GM21723 (cell line): ENCODE measurements at regions not wholly inside any gene's neighbourhood (a gene's known extent, or its start where the extent isn't known, plus 50 kb on each side); places are given as distances from the start of the nearest gene placed in this dataset.

Source experiments
- ATAC-seq: cut with Tn5 transposase; IDR thresholded peaks from one replicate; pipeline ENCODE4 v1.9.1; 2021; ENCODE audit warnings: mild to moderate bottlenecking, moderate library complexity; ENCODE audit not compliant: unreplicated experiment

DNA sequence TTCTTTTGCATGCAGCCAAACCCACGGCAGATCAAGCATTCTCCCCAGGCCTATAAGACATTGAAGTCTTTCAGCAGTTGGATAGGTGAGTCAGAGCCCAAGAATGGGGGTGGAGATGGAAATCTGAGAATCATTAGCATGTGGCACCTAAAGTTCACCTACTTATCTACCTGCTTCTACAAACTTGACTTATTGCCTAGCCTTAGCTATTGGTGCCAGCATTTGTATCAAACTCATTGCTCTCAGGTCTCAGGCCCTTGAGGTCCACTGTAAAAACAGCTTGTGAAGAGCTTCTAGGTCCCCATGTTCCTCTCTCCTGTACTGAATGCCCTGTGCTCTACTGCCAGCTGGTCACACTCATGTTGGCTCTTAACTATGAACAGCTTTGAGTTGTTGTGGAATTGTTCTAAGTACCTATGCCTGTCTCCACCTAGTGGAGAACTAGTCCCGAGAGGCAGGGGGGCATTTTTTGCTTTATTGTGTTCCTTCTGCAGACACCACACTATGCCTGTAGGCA is 278.4 kb upstream of the SPRED2 start:
- no peak for ATAC-seq

DNA sequence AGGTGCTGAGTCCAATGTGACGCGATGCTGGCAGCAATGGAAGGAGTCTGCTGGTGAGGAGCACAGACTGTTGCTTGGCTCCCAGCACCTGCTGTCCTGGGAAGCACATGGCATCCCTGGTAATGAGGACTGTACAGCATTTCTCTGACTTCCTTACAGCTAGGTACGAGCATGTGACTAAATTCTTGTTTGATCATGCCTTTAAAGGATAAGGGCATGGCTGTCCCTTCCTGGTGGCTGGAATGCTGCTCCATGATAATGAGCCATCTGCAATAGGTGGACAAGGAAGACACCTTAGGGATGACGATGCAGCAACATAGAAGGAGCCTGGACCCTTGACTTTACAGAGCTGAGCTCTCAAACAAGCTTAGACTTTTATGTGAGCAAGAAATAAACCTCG is 278.0 kb upstream of the SPRED2 start:
- ATAC-seq, result no peak

DNA sequence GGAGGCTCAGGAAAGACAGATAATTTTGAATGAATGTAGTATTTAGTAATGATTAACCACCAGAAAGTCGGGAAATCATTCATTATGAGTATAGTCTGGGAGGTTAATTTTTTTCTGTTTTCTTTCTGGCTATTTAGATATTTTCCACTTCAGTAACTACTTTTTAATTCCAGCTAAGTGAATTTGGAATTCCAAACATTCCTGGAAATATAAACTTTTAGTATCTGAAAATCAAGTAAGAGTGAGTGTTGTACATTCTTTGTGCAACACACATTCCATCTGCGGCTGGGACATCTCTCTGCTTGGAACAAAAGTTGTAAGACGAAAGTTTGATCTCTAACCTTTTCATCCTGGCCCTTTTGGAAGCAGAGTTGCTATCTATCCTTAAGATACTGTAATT is 275.7 kb upstream of the SPRED2 start:
- ATAC-seq, result no peak

DNA sequence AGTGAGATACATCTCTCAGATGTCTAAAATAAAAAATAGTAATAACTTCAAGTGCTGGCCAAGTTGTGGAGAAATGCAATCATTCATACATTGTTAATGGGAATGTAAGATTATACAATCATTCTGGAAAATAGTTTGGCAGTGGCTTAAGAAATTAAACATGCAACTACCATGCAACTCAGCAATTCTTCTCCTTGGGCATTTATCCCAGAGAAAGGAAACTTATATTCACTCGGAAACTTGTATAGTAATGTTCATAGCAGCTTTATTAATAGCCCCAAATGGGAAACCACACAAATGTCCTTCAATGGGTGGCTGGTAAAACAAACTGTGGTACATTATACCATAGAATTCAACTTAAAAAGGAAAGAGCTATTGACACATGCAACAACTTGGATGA is 274.0 kb upstream of the SPRED2 start:
- no peak for ATAC-seq

DNA sequence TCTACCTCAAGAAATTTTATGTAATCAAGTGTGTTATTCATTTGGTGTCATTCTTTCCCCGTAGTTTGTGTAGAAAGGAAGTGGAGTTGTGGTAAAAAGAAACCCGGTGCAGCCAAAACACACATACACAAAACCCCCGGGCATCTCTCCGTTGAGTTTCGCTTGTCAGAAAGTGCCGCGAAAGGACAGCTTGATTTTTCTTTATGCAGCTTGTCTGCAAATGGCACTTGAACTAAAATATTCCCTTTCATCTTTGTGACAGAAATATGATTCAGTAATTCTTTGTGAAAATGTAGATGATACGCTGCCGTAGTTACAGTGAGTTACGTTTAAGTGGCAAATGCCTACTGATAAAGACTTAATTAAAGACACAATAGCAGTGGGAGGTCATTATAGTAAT is 268.8 kb upstream of the SPRED2 start:
- no peak for ATAC-seq

DNA sequence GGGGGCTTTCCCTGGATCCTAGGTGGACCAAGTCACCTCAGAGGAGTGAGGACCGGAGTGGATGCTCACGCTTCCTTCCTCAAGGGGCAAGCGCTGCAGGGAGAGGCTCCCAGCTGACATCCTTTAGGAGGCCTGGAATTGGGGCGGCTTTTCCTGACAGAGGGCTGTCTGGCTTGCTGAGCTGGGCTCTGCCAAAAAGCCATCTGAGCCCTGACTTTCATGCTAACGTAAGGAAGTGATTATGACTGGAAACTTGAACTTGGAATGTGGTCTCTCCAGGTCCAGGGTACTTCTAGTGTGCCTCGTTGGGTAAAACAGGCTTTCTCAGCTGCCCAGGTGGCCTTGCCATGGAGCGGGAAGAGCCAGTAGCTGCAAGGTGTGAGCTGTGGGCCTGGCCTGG is 268.3 kb upstream of the SPRED2 start:
- ATAC-seq, result no peak

DNA sequence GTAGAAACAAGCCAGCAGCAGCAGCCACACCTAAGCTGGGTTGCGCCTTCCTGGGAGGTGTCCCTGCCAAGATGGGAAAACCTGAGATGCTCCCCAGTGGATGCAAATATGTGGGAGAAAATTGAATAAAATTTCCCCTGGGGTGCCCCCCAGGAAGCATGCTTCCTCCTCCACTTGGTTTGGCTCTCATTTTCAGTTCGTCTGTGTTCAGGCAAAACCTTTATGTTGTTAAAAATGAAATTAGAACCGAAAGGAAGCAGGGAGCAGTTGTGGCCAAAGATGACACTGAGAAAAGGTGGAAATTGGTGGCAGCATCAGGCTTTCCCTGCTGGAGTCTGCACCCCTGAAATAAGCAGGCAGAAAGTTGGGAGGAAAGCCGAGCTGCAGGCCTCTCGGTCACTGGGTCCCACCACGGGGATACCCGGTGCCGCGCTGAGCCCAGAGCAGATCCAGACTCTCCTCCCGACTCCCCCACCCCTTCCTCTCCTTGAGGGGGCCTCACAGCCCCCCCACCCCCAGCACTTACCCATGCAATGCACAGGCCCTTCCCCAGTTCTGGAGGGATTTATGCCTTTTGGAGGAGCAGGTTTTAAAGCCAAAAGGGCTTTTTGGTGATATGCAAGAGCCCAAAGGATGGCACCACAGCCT is 267.7 kb upstream of the SPRED2 start:
- no peak for ATAC-seq

DNA sequence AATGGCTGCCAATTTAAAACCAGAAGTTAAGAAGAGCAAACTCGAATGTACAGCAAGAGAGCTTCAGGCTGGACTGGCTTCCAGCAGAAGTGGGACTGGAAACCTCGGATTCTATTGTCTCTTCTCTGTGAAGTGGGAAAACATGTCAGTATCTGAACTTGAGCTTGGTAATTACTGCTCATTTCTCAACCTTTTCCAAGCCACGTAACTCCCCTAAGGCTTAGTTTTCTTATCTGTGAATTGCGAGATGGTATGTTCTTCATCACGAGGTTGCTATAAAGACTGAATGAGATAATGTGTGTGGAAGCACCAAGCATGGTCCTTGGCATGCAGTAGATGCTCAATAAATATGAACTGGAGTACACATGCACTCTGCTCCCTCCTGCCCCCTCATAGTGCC is 259.4 kb upstream of the SPRED2 start:
- no peak for ATAC-seq

DNA sequence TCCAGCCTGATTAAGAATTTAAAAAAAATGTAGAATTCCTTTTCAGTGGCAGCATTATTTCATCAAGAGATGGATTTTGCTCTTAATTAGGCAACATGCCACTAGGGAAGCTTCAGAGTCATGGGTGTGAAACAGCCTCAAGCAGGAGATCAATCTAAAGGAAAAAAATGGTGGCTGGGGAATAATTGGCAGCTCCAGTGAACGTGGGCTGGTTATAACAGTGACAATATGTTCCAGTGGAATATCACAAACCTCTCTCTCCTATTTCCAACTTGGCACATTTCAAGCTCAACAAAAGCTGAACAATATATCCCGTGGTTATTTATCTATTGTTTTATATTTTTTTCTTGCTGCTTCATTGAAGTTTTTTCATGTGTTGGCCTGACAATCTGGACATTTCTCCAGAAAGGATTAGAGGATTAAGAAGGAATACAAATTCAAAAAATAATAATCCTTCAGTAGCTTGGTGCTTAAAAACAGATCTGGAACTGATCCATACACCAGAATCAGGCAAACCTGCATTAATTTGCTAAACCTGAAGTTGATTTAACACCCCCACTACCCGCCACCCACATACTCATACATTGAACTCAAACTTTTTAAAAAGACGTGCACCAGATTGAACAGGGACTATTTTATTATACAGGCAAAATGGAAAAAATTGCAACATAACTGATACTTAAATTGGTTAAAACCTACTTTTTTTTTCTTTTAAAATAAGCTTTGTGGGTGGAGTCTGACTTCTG is 255.9 kb upstream of the SPRED2 start:
- no peak for ATAC-seq

DNA sequence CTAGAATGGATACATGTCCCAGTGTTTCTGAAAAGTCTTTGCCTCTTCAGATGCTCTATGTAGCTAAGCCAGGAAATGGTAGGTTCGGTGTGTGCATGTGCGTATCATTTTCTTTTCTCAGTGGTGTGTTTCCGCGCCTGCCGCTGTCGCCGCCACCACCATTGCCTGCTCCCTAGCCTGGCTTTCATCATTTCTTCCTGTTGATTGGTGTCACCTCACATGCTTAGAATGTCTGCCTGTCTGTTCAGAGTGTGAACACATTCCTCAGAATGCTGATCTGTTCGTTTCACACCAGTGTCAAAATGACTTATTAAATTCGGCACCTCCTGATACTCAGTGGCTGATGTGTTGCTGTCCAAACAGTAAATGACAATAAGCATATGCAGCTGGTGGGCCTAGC is 255.2 kb upstream of the SPRED2 start:
- ATAC-seq, result no peak

DNA sequence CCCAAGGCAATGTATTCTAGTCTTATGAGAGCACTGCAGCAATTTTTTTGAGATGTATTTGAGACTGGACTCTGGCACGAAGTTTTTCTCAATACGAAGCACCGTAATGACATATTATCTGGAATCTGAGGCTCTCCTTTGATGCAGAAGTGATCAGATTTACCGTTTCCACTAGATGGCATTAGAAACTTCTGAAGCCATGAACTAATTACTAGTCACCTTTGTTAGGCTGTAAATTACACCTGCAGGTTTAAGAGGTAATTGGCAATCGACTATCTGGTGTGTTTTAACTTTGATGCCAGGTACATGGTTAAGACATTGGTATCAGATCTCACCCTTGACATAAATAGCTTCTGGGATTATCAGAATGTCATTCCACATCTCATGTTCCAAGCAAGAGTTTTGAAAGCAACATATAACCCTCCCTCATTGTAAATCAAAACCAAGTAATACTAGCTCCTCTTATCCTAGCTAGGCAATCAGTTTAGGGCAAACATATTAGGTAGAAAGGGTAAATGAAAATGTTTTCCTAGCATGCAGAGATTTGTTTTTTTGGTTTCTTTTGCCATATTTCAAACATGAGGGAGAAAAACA is 254.6 kb upstream of the SPRED2 start:
- ATAC-seq, result no peak

DNA sequence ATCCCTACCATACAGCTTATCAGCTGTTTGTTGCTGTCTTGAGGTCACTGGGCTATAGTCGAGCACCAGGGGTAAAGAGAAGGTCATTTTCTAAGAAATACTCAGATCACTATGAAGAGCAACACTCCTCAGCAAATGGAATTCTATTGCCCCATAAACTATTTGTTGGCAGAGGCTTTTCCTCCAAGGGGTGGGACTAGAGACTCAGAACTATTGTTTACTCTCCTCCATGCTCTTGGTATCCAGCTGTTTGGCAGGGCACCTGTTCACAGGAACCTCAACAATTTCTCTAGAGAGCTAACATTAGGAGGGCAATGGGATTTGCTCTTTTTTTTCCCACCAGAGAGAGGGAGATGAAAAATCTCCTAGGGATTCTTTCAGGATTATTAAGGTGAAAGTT is 249.1 kb upstream of the SPRED2 start:
- ATAC-seq, result no peak

DNA sequence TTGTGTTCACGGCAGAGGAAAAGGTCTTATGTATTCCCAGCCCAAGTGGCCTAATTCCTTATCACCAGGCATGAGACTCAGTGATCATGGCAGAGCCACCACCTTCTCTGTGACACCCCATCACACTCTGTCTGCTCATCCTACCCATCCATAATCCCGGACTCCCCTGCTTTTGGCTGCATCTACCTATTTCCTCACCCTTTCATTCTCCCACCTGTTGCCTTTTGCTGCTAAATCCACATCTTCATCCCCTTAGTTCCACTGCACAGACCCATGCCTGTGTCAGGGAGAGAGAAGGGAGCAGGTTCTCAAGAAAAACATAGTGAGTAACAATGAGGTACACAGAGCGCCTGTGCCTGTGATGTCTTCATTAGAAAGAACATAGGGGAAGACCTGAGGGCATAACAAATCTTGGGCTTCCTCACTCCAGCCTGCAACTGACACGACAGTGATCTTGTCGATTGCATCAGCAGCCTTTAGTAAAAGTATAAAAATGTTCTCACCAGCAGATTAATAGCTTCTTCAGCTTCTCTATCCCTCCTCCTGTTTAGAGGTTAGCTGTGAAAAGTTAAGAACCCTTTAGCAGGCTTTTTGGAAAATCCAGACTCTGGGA is 246.5 kb upstream of the SPRED2 start:
- ATAC-seq, result no peak

DNA sequence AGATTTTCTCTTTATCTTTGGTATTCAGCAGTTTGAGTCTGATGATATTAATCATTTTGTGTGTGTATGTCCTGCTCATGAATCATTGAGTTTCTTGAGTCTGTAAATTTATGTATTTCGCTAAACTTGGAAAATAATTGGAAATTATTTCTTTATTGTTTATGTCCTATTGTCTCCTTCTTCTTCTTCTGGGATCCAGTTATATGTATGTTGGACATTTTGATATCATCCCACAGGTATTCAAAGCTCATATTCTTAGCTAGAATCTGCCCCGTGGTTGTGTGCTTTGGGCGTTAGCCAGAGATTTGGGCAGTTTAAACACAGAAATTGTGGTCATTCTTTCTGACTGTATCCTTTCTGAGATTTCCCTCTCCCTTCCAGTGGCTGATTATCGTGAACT is 243.0 kb upstream of the SPRED2 start:
- no peak for ATAC-seq

DNA sequence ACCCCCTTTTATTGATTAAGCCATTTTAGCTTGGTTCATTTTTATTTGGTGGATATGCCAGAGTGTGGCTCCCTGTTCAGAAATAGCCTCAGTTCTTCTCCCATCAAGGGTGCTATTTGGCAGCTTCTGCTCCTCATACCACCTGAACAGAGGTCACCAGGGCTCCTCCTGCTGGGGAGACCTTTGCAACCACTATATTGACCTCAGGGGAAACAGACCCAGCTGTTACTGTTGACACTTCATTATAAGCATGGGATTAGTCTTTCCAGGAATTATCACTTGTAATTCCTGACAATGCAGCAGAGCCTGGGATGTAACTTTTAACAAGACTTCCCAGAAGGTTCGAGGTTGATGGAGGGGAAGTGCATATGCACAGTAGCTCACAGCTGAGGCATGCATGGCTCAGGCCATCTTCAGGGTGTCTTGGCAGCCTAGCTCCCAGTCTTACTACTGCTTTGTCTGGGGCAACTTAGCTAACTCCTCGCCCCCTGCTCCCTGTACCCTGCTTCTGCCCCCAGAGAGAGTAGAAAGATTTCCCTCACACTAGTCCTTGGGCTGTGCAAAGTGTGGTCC is 239.4 kb upstream of the SPRED2 start:
- no peak for ATAC-seq

DNA sequence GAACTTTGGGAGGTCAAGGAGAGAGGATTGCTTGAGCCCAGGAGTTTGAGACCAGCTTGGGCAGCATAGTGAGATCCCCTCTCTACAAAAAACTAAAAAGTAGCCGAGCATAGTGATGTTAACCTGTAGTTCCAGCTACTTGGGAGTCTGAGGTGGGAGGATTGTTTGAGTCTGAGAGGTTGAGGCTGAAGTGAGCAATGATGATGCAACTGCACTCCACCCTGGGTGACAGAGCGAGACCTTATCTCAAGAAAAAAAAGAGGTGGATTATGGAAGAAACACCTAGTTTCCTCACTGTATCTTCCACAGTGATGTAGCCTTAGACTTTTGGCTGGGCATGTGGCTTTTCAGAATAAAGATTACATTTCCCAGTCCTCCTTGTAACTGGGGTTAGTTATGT is 237.2 kb upstream of the SPRED2 start:
- no peak for ATAC-seq

DNA sequence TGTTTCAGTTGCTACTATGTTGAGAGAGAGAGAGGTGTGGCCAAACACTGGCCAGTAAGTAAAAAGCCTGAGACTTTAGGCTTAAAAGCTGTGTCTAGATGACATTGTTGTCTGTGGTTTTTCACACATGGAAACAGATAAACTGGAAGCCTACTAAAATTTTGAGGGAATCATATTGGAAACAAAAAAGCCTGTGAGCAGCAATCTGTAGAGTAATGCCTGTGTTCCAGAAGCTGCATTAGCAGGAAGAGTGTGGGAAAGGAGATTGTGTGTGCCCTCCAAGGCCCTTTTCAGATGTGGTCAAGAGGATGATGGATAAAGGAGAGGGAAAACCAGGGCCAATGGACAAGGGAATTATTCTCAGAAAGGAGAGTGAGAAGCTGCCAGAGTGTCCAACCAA is 236.3 kb upstream of the SPRED2 start:
- ATAC-seq, result no peak

DNA sequence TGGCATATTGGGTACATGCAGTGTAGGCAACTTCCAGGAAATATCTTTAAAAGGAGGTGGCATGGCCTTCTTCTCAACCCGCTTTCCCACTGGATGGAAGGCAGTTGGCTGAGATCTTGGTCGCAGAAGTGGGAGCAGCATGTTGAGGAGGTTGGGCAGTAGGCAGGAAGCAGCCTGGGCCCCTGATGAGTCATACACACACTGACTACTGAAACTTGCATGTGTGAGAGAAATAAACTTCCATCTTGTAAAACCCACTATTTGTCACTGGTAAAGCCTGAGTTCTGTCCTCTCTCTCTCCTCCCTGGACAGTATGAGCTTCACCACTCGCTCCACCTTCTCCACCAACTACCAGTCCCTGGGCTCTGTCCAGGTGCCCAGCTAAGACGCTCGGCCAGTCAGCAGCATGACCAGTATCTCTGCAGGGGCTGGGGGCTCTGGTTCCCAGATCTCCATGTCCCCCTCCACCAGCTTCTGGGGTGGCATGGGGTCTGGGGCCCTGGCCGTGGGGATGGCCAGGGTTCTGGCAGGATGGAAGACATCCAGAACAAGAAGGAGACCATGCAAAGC is 233.8 kb upstream of the SPRED2 start:
- ATAC-seq, result peak; percentile 98

DNA sequence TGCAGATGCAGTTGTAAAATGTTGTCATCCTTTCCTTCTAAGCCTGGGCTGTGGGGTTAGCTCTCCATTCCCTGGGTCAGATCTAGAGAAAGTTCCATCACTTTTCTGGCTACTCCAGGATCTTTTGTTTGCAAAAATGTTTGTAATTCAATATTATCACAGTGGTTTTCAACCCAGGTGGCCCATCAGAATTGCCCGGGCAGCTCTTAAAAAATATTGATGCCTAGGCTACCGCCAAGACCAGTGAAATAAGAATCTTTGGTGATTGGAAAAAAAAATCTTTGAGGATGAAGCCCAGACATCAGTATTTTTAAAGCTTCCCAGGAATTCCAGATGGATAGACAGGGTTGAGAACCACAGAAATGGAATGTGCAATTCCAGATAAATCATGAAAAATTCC is 232.5 kb upstream of the SPRED2 start:
- no peak for ATAC-seq

DNA sequence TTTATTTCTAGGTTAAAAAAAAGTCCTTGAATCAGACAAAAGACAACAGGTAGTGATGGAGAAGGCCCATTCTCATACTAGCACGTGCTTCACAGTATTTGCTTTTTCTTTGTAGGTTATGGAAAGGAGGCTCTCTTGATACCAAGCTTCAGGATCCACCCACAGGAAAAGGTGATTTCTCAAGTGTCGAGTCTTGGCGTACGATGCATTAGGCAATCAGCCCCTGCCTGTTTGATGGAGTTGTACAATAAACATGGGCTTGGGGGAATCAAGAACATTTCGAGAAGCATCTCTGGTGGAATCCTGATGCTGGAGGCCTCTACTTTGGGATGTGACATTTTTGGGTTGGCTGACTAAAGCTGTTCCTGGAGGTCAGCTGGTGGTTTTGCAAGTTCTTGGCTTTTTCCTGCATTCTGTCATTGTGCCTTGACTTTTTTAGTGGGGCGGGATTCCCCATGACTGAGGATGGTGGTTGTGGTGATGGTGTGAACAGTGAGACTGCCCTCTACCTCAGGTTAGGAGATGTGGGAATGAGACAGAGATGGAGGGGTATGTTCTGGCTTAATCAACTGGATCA is 231.5 kb upstream of the SPRED2 start:
- ATAC-seq, result no peak
